HEK293T (cell line): ENCODE measurements at regions not wholly inside any gene's neighbourhood (a gene's known extent, or its start where the extent isn't known, plus 50 kb on each side); places are given as distances from the start of the nearest gene placed in this dataset.

Source experiments
- BHLHE40 ChIP-seq: fragments of 450-650 bp; IDR thresholded peaks from 2 replicates; pipeline ENCODE4 v1.6.1; 2016; ENCODE audit warnings: mild to moderate bottlenecking, moderate library complexity, borderline replicate concordance
- FOXA1 ChIP-seq: fragments of 450-650 bp; IDR thresholded peaks from 2 replicates; pipeline ENCODE4 v1.6.1; 2016; ENCODE audit warnings: mild to moderate bottlenecking
- SP1 ChIP-seq: fragments of 450-650 bp; IDR thresholded peaks from 2 replicates; pipeline ENCODE4 v1.6.1; 2017
- TF ChIP-seq, protein P1 (sequence below): fragments of 450-650 bp; IDR thresholded peaks from 2 replicates; pipeline ENCODE4 v1.6.1; 2016

DNA sequence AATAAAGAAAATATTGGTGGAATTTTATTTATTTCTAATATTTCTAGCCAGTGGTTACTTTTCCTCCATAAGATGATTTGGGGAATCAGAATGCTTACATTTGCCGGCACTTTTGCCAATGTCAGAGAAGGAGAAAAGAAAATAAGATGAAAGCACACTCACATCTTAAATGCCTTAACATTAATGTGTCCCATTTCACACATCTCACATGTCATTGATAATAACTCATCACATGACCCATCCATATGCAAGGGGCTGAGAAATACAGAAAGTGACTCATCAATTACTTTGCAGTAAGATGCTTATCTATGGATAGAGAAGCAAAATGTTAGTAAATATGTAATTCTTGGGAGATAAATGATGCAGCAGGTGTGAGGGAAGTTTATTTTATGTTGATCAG lies 1531.0 kb downstream of the PCDH7 start:
- TF ChIP-seq BHLHE40 (no peak), SP1 (no peak), FOXA1 (no peak)
- TF ChIP-seq, protein P1, sequence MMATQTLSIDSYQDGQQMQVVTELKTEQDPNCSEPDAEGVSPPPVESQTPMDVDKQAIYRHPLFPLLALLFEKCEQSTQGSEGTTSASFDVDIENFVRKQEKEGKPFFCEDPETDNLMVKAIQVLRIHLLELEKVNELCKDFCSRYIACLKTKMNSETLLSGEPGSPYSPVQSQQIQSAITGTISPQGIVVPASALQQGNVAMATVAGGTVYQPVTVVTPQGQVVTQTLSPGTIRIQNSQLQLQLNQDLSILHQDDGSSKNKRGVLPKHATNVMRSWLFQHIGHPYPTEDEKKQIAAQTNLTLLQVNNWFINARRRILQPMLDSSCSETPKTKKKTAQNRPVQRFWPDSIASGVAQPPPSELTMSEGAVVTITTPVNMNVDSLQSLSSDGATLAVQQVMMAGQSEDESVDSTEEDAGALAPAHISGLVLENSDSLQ, result no peak
